HG03025 (cell line): ENCODE measurements at regions not wholly inside any gene's neighbourhood (a gene's known extent, or its start where the extent isn't known, plus 50 kb on each side); places are given as distances from the start of the nearest gene placed in this dataset.
"Not testable (repeated sequence)": the region's sequence is repeated elsewhere in the genome, so short reads cannot be mapped to it uniquely, and the experiment has no call there.

Experiments used
- ATAC-seq: cut with Tn5 transposase; IDR thresholded peaks from one replicate; pipeline ENCODE4 v1.9.1; 2021; ENCODE audit warnings: mild to moderate bottlenecking, moderate library complexity; ENCODE audit not compliant: unreplicated experiment, low FRiP score

DNA sequence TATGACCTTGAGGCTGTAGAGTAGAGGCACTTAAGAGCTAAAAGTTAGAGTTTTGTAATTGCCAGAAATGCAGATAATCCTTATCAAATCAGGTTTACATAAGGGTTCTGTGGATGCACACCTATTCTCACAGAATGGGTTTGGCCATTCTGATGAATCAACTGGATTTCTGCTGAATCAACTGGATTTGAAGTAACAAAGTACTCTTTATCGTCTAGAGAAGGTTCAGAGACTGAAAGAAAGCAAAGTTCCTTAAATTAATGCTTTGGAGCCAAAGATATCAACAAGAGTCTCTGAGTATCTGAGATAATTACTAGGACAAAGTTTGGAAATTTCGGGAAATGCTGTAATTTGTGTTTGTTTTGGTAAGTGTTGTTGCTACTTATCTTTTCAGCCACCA, 669.6 kb upstream of the ZNF608 start:
- ATAC-seq: no peak

DNA sequence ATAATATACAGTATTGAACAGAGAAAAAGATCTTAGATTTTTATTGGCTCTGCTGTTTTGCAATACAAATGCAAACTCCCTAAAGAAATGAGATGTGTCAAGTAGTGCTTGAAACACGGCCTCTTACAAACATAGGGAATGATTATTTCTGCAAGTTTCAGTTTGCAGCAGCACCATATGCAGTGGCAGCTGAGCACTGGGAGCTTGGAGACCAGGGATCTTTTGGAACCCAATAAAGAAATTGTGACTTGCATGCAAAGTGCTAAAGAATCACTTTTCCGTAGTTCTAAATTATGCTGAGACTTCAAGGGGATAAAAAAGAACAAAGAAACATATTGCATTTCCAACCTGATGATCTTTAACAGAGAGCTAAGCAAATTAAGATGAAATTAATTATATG, 674.6 kb upstream of the ZNF608 start:
- no peak for ATAC-seq

DNA sequence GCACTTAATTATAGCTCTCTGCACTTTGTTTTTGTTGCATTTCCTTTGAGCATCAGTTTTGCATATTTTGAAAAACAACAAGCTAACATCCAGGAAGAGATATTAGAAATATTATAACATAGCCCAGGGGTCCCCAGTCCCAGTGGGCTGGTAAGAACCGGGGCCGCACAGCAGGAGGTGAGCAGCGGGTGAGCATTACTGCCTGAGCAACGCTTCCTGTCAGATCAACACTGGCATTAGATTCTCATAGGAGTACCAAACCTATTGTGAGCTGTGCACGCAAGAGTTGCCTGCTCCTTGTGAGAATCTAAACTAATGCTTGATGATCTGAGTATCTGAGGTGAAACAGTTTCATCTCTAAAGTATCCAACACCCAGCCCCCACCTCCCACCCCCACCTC, 675.9 kb upstream of the ZNF608 start:
- no peak for ATAC-seq

DNA sequence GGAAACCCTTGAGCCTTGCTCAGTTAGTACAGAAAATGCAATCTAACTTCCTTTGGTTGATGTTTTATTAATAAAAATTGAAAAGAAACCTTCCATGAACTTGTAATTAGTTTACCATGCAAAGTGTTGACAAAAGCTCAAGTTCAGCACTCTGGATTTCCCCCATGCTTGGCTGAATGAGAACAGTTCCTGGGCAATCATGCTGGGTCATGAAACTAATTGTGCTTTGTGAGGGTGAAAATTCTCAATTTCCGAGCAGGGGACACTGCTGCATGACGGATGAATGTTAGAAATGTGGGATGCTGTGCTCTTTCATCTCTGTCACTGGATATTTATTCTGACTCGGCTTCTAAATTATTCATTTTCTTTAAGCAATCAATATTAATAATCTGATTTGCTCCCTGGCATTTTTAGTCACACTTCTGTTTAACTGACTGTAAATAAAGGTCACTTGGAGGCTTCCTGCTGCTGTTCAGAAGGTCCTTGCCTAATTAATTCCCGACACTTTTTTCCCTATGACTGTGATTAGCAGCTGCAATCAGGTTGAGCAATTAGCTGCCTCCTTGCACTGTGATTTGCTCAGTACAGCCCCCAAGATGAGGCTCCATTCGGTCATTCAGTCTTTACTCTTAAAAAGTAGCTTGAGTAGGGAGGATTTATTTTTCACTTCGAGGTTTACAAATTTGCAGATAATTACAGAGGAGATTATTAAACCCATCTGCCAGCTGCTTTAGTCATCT, 678.1 kb upstream of the ZNF608 start:
- no peak for ATAC-seq

DNA sequence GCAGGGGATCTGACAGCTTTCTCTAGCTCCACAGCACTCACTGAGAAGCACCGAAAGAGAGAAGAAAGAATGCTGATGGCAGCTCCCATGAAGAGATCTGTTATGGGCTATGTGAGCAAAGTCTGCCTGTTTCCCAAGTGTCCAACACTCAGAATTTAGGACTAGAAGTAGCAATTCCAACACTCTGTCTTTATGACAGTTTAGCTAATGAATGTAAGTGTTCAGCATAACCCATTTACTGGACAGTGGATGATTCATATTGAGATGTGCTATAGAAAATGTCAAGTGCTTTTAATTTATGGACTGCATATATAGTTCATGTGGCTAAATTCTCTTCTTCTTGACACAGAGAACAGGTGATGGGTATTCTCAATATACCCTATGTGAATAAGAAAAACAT, 683.1 kb upstream of the ZNF608 start:
- ATAC-seq: no peak

DNA sequence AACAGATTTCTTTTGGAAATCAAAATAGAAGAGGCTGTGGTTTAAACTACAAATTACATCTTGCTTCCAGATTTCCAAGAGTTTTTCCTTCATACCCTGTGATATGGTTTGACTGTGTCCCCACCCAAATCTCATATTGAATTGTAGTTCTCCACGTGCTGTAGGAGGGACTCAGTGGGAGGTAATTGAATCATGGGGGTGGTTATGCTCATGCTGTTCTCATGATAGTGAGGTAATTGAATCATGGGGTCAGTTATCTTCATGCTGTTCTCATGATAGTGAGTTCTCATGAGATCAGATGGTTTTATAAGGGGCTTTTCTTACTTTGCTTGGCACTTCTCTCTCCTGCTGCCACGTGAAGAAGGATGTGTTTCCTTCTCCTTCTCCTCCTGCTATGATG, 687.0 kb upstream of the ZNF608 start:
- no peak for ATAC-seq

DNA sequence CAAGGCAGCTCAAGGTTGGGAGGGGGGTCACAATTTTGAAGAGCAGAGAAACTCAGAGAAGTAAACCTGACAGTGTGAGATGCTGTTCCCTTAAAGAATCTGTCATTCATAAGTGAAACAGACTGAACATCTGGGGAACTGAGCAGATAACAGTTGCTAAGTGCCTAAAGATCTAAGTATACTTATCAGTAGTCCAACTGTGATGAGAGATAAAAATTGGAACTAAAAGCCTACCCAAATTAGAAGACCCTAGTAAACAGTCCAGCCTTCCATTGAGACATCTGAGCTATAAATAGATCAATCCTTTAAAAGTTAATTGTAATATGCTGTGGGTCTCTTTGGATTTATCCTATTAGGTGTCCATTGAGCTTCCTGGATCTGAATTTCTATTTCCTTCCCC, 692.8 kb upstream of the ZNF608 start:
- no peak for ATAC-seq

DNA sequence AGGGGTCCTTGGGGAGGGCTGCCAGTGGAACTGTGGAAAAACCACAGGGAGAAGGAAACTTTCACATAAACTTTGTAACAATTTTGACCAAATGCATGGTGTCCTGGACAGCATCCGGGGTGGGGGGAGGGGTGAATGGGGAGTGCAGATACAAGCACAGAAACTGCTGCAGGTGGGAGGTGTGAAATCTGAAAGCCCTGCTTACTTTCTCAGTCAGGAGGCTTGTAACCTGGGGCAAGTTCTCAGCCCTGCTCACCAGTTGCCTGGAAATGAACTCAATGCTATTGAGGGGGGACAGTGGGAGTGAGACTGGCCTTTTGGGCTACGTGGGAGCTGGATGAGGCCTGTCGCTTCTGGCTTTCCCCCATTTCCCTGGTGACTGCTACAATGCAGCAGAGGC, 694.5 kb upstream of the ZNF608 start:
- ATAC-seq: peak; percentile 72

DNA sequence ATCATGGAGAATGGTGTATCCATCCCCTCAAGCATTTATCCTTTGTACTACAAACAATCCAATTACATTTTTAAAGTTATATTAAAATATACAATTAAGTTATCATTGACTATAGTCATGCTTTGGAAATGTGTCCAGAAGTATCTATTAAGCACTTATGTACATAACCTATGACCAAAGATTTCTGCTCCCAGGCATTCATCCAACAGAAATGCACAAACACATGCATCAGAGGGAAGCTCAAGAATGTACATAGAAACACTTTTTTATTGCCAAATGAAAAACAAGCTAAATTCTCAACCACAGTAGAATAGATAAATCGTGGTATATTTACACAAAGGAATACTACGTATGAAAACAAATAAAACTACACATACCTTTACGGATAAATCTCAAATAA, 700.5 kb upstream of the ZNF608 start:
- no peak for ATAC-seq

DNA sequence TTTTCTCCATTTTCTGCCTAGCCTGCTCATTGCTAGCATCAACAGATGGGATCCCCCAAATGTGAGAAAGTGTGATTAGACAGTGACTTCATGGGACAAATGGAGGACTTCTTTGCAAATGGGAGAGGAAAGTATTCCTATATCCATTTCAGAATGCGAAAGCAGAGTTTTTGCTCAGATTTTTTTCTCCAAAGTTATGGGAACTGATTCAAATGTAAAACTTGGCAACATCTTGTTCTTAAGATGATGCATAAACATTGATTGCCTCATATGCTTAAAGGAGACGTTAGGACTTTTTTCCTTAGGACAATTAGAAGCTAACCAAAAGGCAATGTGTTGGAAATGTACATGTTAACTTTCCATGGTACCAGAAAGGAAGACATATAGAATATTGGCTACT, 704.3 kb upstream of the ZNF608 start:
- no peak for ATAC-seq

DNA sequence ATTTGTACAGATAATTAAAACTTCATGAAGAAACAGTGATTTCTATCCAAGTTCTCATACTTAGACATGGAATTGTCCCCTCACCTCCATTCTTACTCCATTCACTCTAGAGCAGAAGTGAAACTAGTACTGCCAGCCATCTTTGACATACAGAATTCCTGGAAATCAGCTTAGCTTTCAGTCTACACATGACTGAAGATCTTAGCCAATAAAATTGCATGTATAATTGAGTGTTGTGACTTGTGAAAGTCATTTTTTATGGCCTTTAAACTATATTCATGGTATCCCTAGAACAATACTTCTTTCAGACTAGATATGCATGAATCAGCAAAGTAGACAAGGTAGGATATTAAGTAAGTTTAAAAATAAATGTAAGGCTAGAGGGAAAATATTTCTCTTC, 705.2 kb upstream of the ZNF608 start:
- ATAC-seq: no peak

DNA sequence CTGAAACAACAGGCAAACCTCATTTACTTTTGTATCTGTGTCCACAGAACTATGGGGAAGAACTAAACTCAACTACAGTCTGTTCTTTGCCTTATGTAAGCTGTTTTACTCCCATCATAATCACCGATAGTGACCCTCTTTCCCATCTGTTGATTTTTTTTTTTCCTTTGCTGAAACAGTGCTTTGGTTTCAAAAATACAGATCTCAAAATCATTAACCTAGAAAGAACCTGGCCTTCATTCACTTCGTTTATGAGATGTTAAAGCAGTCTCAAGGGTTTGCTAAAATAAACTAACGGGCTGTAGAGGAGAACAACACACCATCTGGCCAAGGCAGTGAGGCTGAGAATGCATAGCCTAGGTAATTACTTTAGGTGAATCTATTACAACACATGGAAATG, 706.6 kb upstream of the ZNF608 start:
- ATAC-seq: no peak

DNA sequence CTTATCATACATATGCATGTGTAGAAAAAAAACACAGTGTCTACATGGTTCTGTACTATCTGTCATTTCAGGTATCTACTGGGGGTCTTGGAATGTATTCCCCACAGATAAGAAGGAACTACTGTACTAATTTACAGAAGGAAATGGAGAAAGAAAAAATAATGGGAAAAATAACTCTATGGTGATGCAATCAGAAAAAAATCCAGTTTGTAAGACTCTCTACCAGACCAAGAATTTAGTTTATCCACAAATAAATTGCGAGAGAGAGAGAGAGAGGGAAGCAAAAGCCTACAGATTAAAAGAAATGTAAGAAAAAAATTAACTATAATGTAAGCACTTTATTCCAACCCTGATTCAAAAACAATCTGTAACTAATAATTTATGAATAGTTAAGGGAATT, 708.6 kb upstream of the ZNF608 start:
- ATAC-seq: no peak

DNA sequence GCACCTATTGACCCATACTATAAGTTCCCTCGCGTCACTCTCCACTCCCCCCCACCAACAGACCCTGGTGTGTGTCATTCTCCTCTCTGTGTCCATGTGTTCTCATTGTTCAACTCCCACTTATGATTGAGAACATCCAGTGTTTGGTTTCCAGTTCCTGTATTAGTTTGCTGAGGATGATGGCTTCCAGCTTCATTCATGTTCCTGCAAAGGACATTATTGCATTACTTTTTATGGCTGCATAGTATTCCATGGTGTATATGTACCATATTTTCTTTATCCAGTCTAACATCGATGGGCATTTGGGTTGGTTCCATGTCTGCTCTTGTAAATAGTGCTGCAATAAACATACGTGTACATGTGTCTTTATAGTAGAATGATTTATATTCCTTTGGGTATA, 709.6 kb upstream of the ZNF608 start:
- ATAC-seq: not testable (repeated sequence)

DNA sequence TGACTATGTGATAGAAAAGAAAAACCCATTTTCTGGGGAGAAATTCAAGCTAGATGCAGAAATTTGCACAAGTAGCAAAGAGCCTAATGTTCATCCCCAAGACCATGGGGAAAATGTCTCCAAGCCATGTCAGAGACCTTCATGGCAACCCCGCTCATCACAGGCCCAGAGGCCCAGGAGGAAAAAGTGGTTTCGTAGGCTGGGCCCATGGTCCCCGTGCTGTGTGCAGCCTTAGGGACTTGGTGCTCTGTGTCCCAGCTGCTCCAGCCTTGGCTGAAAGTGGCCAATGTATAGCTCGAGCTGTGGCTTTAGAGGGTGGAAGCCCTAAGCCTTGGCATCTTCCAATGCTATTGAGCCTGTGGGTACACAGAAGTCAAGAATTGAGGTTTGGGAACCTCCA, 711.2 kb upstream of the ZNF608 start:
- no peak for ATAC-seq

DNA sequence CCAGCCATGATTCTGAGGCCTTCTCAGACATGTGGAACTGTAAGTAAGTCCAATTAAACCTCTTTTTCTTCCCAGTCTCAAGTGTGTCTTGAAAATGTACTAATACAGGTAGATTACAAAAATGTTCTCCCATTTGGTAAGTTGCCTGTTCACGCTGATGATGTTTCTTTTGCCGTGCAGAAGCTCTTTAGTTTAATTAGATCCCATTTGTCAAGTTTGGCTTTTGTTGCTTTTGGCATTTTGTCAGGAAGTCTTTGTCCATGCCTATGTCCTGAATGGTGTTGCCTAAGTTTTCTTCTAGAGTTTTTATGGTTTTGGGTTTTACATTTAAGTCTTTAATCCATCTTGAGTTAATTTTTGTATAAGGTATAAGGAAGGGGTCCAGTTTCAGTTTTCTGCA, 712.5 kb upstream of the ZNF608 start:
- ATAC-seq: not testable (repeated sequence)

DNA sequence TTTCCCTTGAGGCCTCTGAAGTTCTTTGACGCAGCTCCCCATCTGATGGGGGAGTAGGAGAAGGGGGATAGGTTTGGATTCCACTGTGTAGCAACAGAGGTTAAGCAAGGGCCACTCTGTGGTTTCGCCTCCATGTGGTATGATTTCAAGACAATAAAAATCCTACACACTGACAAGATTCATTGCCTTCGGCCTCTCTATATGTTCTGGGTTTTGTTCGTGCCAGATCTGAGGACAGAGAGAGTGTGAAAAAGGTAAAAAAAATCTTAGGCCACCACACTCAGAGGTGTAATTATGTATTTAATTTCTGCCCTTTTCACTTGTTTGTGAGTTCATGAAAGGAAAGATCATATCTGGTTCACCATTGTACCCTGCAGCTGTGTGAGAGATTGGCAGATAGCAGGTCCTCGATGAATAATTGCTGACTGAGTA, 715.2 kb upstream of the ZNF608 start:
- ATAC-seq: no peak

DNA sequence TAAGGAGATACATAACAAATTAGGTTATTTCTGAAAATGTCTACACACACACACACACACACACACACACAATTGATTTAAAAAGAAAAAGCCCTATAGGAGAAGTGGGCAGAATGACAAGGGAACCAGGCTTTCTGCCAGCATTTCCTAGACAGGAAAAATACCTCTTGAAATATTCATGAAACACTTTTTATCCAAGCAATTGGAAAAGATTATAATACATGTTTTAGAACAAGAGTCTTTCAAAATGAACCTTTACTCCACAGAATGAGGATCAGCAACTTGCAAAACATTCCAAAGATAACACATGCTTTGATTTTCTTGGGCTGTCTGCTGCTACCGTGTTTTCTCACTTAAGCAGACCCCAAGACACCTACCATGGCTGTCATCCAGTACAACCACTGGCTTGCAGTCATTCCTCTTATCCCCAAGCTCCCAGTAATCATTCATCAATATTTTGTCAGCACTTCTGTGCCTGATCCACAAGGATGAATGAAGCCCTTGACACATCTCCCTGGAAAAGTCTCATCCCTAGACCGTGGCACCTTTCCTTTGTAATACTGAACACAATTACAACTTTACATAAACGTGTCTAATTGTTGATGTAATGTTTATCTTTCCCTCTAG, 717.1 kb upstream of the ZNF608 start:
- no peak for ATAC-seq

DNA sequence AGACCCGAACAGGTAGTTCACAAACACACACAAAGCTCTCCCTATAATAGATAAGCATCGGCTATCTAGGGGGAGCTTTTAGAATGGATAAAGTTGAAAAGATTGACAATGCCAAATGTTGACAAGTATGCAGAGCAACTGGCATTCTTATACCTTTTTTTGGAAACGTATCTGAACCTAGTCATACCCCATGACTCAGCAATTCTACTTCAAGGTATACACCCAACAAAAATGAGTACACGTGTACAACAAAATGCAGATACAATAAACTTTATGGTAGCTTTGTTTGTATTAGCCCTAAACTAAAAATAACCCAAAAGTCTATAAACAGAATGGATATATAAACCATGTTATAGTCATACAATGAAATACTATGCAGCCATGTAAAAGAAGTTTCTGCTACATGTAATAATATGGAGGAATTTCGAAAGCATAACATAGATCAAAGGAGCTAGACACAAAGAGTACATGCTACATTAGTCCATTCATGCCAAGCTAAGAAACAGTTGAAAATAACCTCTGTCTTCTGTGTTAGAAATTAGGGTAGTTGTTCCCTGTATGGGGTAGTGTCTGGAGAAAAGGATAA, 718.5 kb upstream of the ZNF608 start:
- ATAC-seq: no peak

DNA sequence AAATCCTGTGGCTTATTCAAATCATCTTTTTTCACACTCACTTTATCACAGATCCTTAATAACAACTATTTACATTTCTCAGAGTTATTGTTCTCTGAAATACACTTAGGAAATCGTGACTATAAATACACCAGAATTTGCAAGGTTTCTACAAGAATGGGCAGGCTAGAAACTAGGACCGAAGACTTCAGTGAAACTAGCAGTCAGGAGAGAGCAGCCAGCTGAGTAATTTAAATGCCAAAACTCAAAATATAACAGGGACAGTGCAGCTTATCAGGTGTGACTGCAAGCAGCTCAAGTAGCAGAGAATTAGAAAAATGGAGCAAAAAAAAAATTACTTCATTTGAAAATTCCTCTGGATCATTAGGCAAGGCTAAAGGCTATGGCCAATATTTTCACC, 719.3 kb upstream of the ZNF608 start:
- ATAC-seq: peak; percentile 85

DNA sequence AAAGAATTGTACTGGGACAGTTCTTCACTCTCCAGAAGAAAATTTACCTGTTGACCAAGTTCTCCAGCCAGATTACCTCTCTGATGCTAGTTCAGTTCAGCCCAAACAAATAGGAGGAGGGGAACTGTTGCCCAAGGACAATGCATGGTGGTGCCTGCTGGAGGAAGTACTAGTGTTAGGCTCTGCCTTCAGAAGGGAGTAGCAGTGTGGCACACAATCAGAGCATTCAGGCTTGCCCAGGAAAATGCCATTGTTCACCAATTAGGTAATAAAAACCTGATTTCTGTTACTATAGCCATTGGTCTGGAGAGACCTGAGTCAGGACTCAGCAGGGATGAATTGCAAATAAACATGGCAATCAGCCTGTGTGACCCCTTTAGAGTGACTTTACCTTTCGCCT, 720.8 kb upstream of the ZNF608 start:
- ATAC-seq: no peak

DNA sequence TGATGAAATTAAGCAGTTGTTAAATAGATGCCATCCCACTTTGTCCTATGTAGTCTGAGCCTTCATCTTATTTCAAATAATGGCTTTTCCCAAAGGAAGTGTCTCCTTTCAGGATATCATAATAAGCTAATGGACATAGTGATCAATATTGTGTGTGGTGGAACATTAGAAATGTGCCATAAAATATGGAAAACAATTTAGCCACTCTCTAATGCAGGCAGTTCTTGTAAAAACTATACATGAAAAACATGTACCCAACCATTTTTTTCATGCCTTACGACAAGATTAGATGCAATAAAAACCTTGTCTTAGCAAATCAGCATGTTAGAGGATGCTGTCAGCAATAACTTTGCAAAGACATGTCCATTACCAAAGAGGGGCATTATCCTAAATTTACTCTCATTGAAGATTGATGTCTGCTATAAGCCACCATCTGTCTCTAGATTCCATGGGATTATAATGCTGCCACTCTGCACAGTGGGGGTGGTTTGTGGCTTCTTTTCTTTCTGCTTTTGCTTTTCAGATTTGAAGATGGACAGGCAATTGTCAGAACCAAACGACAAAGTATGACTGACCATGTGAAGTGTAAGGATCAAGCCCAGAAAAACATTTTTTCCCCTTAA, 724.0 kb upstream of the ZNF608 start:
- no peak for ATAC-seq
